H1 (cell line): ENCODE measurements at regions not wholly inside any gene's neighbourhood (a gene's known extent, or its start where the extent isn't known, plus 50 kb on each side); places are given as distances from the start of the nearest gene placed in this dataset.

Experiments
- CHD7 ChIP-seq: fragments of 300-600 bp; sonication (generic); IDR thresholded peaks from 2 replicates; pipeline ENCODE4 v1.7.1; 2012; ENCODE audit warnings: low read length, moderate library complexity, mild to moderate bottlenecking, inconsistent platforms; ENCODE audit not compliant: insufficient replicate concordance
- CTCF ChIP-seq, 3 experiments: IDR thresholded peaks; 1 replicate in 2 of 3; 2 replicates in 1 of 3; pipeline versions ENCODE4 v1.5.1 to v1.6.1; 2011; ENCODE audit warnings: low read length in 3 of 3, mild to moderate bottlenecking in 3 of 3, inconsistent platforms in 2 of 3, low read depth in 1 of 3, moderate library complexity in 1 of 3; ENCODE audit not compliant: insufficient read depth in 1 of 3; ENCODE audit errors: control extremely low read depth in 1 of 3
- PHF8 ChIP-seq: fragments of 200-600 bp; sonication (generic); conservative IDR thresholded peaks from 2 replicates; pipeline ENCODE4 v1.7.1; 2012; ENCODE audit warnings: low read depth, mild to moderate bottlenecking, inconsistent platforms, low read length, moderate library complexity
- RFX5 ChIP-seq: IDR thresholded peaks from 2 replicates; pipeline ENCODE4 v1.6.1; 2011; ENCODE audit warnings: low read depth, low read length, improper control_type of control experiment, borderline replicate concordance
- SRF ChIP-seq: IDR thresholded peaks from 2 replicates; pipeline ENCODE4 v1.6.1; 2011; ENCODE audit warnings: mild to moderate bottlenecking, low read depth, low read length, moderate library complexity
- TAF1 ChIP-seq: IDR thresholded peaks from 2 replicates; pipeline ENCODE4 v1.6.1; 2011; ENCODE audit warnings: mild to moderate bottlenecking, low read depth, low read length

- no peak for TF ChIP-seq PHF8
- TF ChIP-seq SRF = no peak
- no peak for TF ChIP-seq TAF1
- no peak for TF ChIP-seq CTCF (IDR thresholded peaks at IDR 0.05; ENCODE audit: control extremely low read depth in 1 of 3, insufficient read depth in 1 of 3, low read depth in 1 of 3, low read length in 3 of 3)
- no peak for TF ChIP-seq CHD7
- no peak for TF ChIP-seq RFX5
Measured at GRCh38 chr16:61146429-61146828, 889.8 kb downstream of the CDH8 start (continued).
